ENCODE measurements at regions not wholly inside any gene's neighbourhood (a gene's known extent, or its start where the extent isn't known, plus 50 kb on each side); places are given as distances from the start of the nearest gene placed in this dataset.
A peak's percentile ranks its signal among the peaks of the same experiment; 100 is the strongest.

DNA sequence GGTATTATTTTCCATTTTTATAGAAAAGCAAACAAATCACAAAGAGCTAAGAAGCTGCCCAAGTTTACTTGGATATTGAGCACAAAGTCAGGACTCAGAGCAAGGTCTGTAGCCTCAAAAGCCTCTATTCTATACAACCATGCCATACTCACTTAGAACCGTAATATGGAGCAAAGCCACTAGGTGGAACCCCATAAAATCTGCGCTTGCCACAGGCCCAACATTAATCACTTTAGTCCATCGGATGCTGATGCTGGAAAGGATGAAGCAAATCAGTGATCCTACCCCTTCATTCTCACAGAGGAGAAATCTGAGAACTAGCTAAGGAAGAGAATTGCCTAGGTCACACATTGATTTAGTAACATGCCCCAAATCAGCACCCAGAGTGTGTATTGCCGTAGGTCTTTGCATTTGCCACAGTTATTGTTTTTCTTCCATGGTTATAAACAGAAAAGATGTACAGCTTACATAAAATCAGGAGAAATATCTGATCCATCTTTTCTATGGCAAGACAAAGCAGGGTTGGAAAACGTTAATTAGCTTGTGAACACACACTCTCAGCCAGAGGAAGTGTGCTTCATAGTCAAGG, 56.7 kb upstream of the RAB38 start:
- Histone ChIP-seq H3K4me1 (no peaks in the 10 kb centered on the region), H3K27ac (no peak overlapping the region), H3K9me3 (no peaks in the 10 kb centered on the region), H3K9ac (ENCODE audit: low read depth in 2 of 2, low read length in 2 of 2) (no peak overlapping the region), H3K27me3 (no peaks in the 10 kb centered on the region), H3K36me3 (no peaks in the 10 kb centered on the region), H3K4me3 (no peak overlapping the region)
- TF ChIP-seq, protein P1, sequence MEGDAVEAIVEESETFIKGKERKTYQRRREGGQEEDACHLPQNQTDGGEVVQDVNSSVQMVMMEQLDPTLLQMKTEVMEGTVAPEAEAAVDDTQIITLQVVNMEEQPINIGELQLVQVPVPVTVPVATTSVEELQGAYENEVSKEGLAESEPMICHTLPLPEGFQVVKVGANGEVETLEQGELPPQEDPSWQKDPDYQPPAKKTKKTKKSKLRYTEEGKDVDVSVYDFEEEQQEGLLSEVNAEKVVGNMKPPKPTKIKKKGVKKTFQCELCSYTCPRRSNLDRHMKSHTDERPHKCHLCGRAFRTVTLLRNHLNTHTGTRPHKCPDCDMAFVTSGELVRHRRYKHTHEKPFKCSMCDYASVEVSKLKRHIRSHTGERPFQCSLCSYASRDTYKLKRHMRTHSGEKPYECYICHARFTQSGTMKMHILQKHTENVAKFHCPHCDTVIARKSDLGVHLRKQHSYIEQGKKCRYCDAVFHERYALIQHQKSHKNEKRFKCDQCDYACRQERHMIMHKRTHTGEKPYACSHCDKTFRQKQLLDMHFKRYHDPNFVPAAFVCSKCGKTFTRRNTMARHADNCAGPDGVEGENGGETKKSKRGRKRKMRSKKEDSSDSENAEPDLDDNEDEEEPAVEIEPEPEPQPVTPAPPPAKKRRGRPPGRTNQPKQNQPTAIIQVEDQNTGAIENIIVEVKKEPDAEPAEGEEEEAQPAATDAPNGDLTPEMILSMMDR (IDR thresholded peaks at IDR 0.05) = peak; percentile 50
- intact Hi-C loops (cut with DNase I) = loop anchor here (2.0 to 10.0 kb wide), 2 partner anchors 223 to 313 kb away; no protein-coding TSS in a partner anchor
- no peak for DNase-seq

GRCh38 chr11:88229303-88229702, 54.1 kb upstream of the RAB38 start:
- H3K4me3 ChIP-seq = no peak overlapping the region
- no peaks in the 10 kb centered on the region for H3K36me3 ChIP-seq
- H3K4me1 ChIP-seq = no peaks in the 10 kb centered on the region
- no peak for DNase-seq
- no peaks in the 10 kb centered on the region for H3K27me3 ChIP-seq
- TF ChIP-seq, protein P1 (IDR thresholded peaks at IDR 0.05) = no peak
- no peaks in the 10 kb centered on the region for H3K9me3 ChIP-seq
- no peak overlapping the region for H3K27ac ChIP-seq
- intact Hi-C loops (cut with DNase I) = no loop called here
- H3K9ac ChIP-seq (ENCODE audit: low read depth in 2 of 2, low read length in 2 of 2) = no peak overlapping the region

Data from colonic mucosa (tissue), 4 donors.